Osteocyte (in vitro differentiated cells): ENCODE measurements at regions not wholly inside any gene's neighbourhood (a gene's known extent, or its start where the extent isn't known, plus 50 kb on each side); places are given as distances from the start of the nearest gene placed in this dataset.

Experiments used
- DNase-seq: peaks from one replicate; pipeline ENCODE4 v3.0.0; 2021; ENCODE audit warnings: mixed read lengths; ENCODE audit not compliant: unreplicated experiment; ENCODE audit errors: extremely low spot score
- H3K27ac Mint-ChIP-seq: one replicate; pipeline ENCODE4 v1.8.0; 2021; ENCODE audit warnings: mild to moderate bottlenecking, mixed read lengths; ENCODE audit not compliant: unreplicated experiment
- H3K27me3 Mint-ChIP-seq: one replicate; pipeline ENCODE4 v1.8.0; 2021; ENCODE audit warnings: mixed read lengths; ENCODE audit not compliant: unreplicated experiment
- H3K36me3 Mint-ChIP-seq: one replicate; pipeline ENCODE4 v1.8.0; 2021; ENCODE audit warnings: mixed read lengths; ENCODE audit not compliant: unreplicated experiment
- H3K4me1 Mint-ChIP-seq: one replicate; pipeline ENCODE4 v1.8.0; 2021; ENCODE audit warnings: mixed read lengths; ENCODE audit not compliant: unreplicated experiment
- H3K4me3 Mint-ChIP-seq: one replicate; pipeline ENCODE4 v1.8.0; 2021; ENCODE audit warnings: mild to moderate bottlenecking, moderate library complexity, mixed read lengths; ENCODE audit not compliant: unreplicated experiment
- H3K9me3 Mint-ChIP-seq: one replicate; pipeline ENCODE4 v1.8.0; 2021; ENCODE audit warnings: mixed read lengths; ENCODE audit not compliant: unreplicated experiment
- TF ChIP-seq, protein P1 (sequence below): fragments of 200-600 bp; sonication (generic); IDR thresholded peaks from 2 replicates; pipeline ENCODE4 v1.5.0; 2021; ENCODE audit warnings: antibody characterized with exemption, mild to moderate bottlenecking, moderate library complexity

DNA sequence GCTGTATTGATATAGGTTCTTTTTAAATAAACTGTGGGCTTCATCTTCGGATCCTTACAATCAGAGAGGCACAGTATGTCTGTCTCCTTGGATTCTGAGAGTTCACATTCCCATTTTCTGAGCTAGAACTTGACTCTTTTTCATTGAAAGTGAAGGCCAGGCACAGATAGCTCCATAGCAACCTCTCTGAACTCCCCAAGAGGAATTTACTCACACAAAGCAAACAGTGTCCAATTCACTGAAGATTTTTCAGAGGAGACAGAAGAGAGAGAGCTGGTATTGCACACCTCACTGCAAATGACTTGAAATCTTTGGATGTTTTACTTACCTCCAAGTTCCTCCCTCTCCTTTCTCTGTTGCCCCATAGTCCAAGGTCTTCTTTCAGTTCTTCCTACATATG is 130.9 kb upstream of the CASK start:
- H3K9me3 Mint-ChIP-seq, result peaks cover 8% of the 10 kb centered on the region
- H3K4me3 Mint-ChIP-seq, result no peak overlapping the region
- no peak overlapping the region for H3K27ac Mint-ChIP-seq
- TF ChIP-seq, protein P1, sequence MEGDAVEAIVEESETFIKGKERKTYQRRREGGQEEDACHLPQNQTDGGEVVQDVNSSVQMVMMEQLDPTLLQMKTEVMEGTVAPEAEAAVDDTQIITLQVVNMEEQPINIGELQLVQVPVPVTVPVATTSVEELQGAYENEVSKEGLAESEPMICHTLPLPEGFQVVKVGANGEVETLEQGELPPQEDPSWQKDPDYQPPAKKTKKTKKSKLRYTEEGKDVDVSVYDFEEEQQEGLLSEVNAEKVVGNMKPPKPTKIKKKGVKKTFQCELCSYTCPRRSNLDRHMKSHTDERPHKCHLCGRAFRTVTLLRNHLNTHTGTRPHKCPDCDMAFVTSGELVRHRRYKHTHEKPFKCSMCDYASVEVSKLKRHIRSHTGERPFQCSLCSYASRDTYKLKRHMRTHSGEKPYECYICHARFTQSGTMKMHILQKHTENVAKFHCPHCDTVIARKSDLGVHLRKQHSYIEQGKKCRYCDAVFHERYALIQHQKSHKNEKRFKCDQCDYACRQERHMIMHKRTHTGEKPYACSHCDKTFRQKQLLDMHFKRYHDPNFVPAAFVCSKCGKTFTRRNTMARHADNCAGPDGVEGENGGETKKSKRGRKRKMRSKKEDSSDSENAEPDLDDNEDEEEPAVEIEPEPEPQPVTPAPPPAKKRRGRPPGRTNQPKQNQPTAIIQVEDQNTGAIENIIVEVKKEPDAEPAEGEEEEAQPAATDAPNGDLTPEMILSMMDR, result no peak
- H3K4me1 Mint-ChIP-seq, result no peaks in the 10 kb centered on the region
- no peak for DNase-seq
- H3K36me3 Mint-ChIP-seq, result no peaks in the 10 kb centered on the region
- H3K27me3 Mint-ChIP-seq, result no peaks in the 10 kb centered on the region

DNA sequence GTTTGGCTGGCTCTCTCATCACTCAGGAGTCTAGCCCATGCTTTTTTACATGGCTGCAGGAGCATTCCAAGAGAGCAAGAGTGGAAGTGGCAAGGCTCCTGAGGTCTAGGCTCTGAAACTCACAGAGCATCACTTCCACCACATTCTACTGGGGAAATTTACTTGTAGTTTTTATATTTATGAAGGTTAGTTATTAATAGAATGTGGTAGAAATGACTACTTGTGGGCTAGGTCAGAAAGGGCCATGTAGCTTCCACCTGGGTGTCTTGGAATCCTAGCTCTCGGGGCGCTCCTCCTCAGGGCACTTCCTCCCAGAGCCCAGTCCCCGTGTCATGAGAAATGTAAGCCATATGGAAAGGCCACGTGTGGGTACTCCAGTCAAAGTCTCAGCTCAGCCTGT is 127.0 kb upstream of the CASK start:
- H3K9me3 Mint-ChIP-seq, result peaks cover 13% of the 10 kb centered on the region
- no peaks in the 10 kb centered on the region for H3K4me1 Mint-ChIP-seq
- H3K36me3 Mint-ChIP-seq, result no peaks in the 10 kb centered on the region
- no peaks in the 10 kb centered on the region for H3K27me3 Mint-ChIP-seq
- no peak overlapping the region for H3K27ac Mint-ChIP-seq
- H3K4me3 Mint-ChIP-seq, result no peak overlapping the region
- DNase-seq, result no peak
- TF ChIP-seq, protein P1, result no peak

DNA sequence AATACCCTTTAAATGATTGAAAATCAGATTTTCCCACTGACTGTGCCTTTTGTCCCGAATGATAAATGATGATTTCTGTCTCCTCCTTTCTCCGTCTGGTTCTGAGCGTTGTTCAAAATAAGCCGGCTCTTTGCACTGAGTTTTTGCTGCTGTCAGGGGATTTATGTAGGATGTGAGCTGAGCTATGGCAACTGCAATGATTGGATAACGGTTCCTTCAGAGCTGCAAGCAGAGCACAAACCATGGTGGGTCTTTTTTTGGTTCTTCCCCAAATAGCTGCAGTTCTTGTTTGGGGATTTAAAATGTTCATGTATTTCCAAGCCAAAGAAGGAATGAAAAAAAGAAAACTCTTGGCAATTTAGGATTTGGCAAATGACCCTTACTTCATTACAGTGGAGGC is 124.5 kb upstream of the CASK start:
- DNase-seq, result no peak
- peaks cover 13% of the 10 kb centered on the region for H3K9me3 Mint-ChIP-seq
- no peaks in the 10 kb centered on the region for H3K36me3 Mint-ChIP-seq
- TF ChIP-seq, protein P1, result no peak
- no peaks in the 10 kb centered on the region for H3K4me1 Mint-ChIP-seq
- no peak overlapping the region for H3K27ac Mint-ChIP-seq
- H3K4me3 Mint-ChIP-seq, result no peak overlapping the region
- H3K27me3 Mint-ChIP-seq, result no peaks in the 10 kb centered on the region

DNA sequence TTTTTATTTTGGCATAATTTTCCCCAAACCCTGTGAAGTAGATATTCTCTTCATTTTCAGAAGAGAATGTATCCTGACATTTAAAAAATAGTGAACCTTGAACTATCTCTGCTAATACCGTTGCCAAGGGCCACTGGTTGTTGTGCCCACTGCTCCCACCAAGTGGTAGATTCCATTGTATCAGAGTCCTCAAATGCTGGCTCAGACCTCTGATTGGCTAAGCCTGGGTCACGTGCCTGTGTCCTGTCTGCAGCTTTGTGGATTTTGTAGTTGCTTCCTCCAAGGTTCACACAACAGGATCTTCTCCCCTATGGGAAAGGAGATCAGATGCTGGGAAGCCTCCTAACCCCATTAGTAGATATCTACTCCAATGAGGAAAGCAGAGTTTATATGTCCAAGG is 104.8 kb upstream of the CASK start:
- Mint-ChIP-seq H3K9me3 (peaks cover 16% of the 10 kb centered on the region), H3K4me3 (no peak overlapping the region), H3K4me1 (no peaks in the 10 kb centered on the region), H3K36me3 (no peaks in the 10 kb centered on the region), H3K27me3 (no peaks in the 10 kb centered on the region), H3K27ac (no peak overlapping the region)
- no peak for DNase-seq
- TF ChIP-seq, protein P1, result no peak

DNA sequence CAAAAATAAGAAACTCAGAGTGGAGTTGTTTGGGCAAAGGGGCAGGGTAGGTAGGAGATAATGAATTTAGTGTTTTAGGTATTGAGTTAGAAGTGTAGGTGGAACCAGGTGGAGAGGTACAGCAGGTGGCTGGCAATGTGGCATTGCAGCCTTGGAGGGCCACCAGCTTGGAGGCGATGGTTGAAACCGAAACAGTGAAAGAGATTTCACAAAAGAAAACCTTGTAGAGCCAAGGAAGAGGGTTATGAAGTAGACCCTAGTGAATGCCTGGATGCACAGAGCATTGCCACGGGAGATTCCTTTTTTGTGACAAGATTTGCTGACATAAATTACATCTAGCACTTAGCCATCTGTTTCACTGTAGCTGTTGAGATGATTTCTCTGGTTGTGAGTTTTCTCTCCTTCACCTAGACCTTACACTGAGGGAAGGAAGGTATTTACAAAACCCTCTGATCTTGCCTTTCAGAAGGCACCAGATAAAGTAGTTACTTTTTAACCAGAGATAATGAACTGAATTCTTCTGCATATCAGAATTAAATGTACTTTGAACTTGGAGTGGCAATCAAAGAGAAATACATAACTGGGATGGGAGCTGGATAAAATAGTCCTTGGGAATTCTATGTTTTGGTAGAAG is 104.1 kb upstream of the CASK start:
- DNase-seq, result no peak
- Mint-ChIP-seq H3K9me3 (peaks cover 16% of the 10 kb centered on the region), H3K36me3 (no peaks in the 10 kb centered on the region), H3K4me1 (no peaks in the 10 kb centered on the region), H3K27me3 (no peaks in the 10 kb centered on the region), H3K4me3 (no peak overlapping the region), H3K27ac (no peak overlapping the region)
- TF ChIP-seq, protein P1, result no peak
